Loucy (cell line): ENCODE measurements at regions not wholly inside any gene's neighbourhood (a gene's known extent, or its start where the extent isn't known, plus 50 kb on each side); places are given as distances from the start of the nearest gene placed in this dataset.
A peak's percentile ranks its signal among the peaks of the same experiment; 100 is the strongest.

Experiments
- H2AFZ ChIP-seq: fragments of 200-600 bp; sonication (generic); 2 replicates; pipeline ENCODE4 v1.6.0; 2016; ENCODE audit warnings: antibody characterized with exemption, mild to moderate bottlenecking, low read length, moderate library complexity
- H3F3A ChIP-seq: fragments of 200-600 bp; 2 replicates; pipeline ENCODE4 v1.6.0; 2016; ENCODE audit warnings: antibody characterized with exemption, low read depth, mild to moderate bottlenecking
- H3K27me3 ChIP-seq: fragments of 200-600 bp; sonication (generic); 2 replicates; pipeline ENCODE4 v1.6.1; 2014; ENCODE audit warnings: low read length, mild to moderate bottlenecking; ENCODE audit not compliant: insufficient read depth, poor library complexity, severe bottlenecking
- H3K36me3 ChIP-seq: fragments of 200-600 bp; sonication (generic); 2 replicates; pipeline ENCODE4 v1.6.1; 2016; ENCODE audit warnings: low read length; ENCODE audit not compliant: insufficient read depth
- H3K4me1 ChIP-seq: fragments of 200-600 bp; sonication (generic); 2 replicates; pipeline ENCODE4 v1.5.1; 2014; ENCODE audit warnings: low read length, mild to moderate bottlenecking; ENCODE audit not compliant: insufficient read depth, poor library complexity, severe bottlenecking
- H3K4me2 ChIP-seq: fragments of 200-600 bp; sonication (generic); 2 replicates; pipeline ENCODE4 v1.6.0; 2014; ENCODE audit warnings: antibody characterized with exemption, low read length, low read depth, mild to moderate bottlenecking; ENCODE audit not compliant: poor library complexity, severe bottlenecking
- H3K4me3 ChIP-seq: fragments of 200-600 bp; sonication (generic); 2 replicates; pipeline ENCODE4 v1.5.1; 2014; ENCODE audit warnings: low read length, mild to moderate bottlenecking, mixed read lengths; ENCODE audit not compliant: poor library complexity, severe bottlenecking
- H3K79me2 ChIP-seq: fragments of 200-600 bp; sonication (generic); 2 replicates; pipeline ENCODE4 v1.6.1; 2014; ENCODE audit warnings: low read length; ENCODE audit not compliant: insufficient read depth
- H3K9ac ChIP-seq: fragments of 200-600 bp; sonication (generic); 2 replicates; pipeline ENCODE4 v1.6.0; 2014; ENCODE audit warnings: mild to moderate bottlenecking, low read depth, low read length, moderate library complexity; ENCODE audit not compliant: poor library complexity, severe bottlenecking
- H3K9me2 ChIP-seq: fragments of 200-600 bp; sonication (generic); replicated peaks from 2 replicates; pipeline ENCODE4 v1.6.1; 2016; ENCODE audit warnings: low read depth, low read length, mixed read lengths
- H3K9me3 ChIP-seq: fragments of 200-600 bp; sonication (generic); 2 replicates; pipeline ENCODE4 v1.6.1; 2014; ENCODE audit warnings: mild to moderate bottlenecking, antibody characterized with exemption, low read length, low read depth; ENCODE audit not compliant: insufficient read depth
- H4K20me1 ChIP-seq: fragments of 200-600 bp; sonication (generic); 2 replicates; pipeline ENCODE4 v1.6.0; 2014; ENCODE audit warnings: antibody characterized with exemption, low read length, mild to moderate bottlenecking; ENCODE audit not compliant: insufficient read depth, poor library complexity, severe bottlenecking
- EZH2phosphoT487 ChIP-seq: fragments of 200-600 bp; IDR thresholded peaks from 2 replicates; pipeline ENCODE4 v1.6.1; 2018; ENCODE audit warnings: antibody characterized with exemption, mild to moderate bottlenecking, moderate library complexity, borderline replicate concordance
- TF ChIP-seq, protein P1 (sequence below): fragments of 200-600 bp; sonication (generic); conservative IDR thresholded peaks from 2 replicates; pipeline ENCODE4 v1.5.1; 2014; ENCODE audit warnings: mild to moderate bottlenecking, antibody characterized with exemption, low read length

DNA sequence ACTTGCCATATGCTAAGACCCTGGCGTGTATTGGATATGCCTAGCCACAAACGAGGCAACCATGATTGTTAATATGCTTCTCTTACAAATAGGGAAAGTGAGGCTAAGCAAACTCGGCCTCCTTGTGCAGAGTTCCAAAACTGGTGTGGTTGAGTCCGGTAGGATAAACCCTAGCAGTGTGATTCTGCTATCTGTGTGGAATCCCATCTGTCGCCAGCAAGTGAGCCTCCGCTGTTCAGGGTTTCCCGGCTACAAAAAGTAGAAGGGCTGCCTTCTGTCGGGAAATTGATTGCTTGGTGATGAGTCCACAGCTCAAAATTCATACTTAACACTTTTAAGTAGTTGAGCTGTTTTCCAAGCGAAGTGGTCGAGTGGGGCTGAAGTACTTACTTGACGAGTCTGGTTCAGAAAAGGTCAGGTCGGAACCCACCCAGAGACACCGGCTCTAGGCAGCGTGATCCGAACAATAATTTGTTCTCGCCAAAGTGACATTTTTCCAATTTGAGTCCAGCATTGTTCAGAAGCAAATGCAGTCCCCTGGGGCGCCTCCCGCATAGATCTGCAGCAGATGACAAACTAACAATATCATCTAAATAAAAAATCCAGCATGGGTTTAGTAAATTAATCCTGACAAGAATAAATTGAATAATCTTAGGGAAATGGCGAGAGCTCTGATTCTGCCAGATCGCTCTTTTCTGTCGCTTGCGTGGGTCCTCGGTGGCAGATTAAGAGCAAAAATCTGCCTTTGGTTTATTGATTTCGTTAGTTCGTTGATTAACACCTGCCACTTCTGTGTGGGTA is 686.7 kb upstream of the RBFOX1 start:
- H3K27me3 ChIP-seq = no peaks in the 10 kb centered on the region
- no peak overlapping the region for H3K4me2 ChIP-seq
- no peaks in the 10 kb centered on the region for H3K36me3 ChIP-seq
- H3K4me3 ChIP-seq = no peak overlapping the region
- H3K4me1 ChIP-seq = no peaks in the 10 kb centered on the region
- H3F3A ChIP-seq = no peaks in the 10 kb centered on the region
- TF ChIP-seq, protein P1, sequence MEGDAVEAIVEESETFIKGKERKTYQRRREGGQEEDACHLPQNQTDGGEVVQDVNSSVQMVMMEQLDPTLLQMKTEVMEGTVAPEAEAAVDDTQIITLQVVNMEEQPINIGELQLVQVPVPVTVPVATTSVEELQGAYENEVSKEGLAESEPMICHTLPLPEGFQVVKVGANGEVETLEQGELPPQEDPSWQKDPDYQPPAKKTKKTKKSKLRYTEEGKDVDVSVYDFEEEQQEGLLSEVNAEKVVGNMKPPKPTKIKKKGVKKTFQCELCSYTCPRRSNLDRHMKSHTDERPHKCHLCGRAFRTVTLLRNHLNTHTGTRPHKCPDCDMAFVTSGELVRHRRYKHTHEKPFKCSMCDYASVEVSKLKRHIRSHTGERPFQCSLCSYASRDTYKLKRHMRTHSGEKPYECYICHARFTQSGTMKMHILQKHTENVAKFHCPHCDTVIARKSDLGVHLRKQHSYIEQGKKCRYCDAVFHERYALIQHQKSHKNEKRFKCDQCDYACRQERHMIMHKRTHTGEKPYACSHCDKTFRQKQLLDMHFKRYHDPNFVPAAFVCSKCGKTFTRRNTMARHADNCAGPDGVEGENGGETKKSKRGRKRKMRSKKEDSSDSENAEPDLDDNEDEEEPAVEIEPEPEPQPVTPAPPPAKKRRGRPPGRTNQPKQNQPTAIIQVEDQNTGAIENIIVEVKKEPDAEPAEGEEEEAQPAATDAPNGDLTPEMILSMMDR = no peak
- TF ChIP-seq EZH2phosphoT487 = no peak
- no peak overlapping the region for H2AFZ ChIP-seq
- H3K79me2 ChIP-seq = no peaks in the 10 kb centered on the region
- H4K20me1 ChIP-seq = no peaks in the 10 kb centered on the region
- H3K9me2 ChIP-seq = no peaks in the 10 kb centered on the region
- H3K9me3 ChIP-seq = no peaks in the 10 kb centered on the region
- no peak overlapping the region for H3K9ac ChIP-seq

DNA sequence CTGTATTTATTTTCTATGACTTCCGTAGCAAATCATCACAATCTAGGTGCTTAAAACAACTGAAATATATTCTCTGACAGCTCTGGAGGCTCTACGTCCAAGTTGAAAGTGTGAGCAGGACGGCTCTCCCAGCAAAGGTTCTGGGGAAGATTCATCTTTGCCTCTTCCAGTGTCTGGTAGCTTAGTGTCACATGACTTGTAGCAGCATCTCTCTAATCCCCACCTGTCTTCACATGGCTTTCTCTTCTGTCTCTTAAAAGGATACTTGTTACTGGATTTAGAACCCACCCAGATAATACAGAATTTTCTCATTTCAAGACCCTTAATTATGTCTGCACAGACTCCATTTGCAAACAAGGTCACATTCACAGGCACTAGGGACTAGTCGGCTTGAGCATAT is 687.7 kb upstream of the RBFOX1 start:
- Histone ChIP-seq H3K79me2 (no peaks in the 10 kb centered on the region), H3K4me1 (no peaks in the 10 kb centered on the region), H2AFZ (no peak overlapping the region), H4K20me1 (no peaks in the 10 kb centered on the region), H3K36me3 (no peaks in the 10 kb centered on the region), H3K9me3 (no peaks in the 10 kb centered on the region), H3K4me3 (no peak overlapping the region), H3K9me2 (no peaks in the 10 kb centered on the region), H3K9ac (no peak overlapping the region), H3K4me2 (no peak overlapping the region), H3K27me3 (no peaks in the 10 kb centered on the region), H3F3A (no peaks in the 10 kb centered on the region)
- TF ChIP-seq, protein P1 = no peak
- no peak for TF ChIP-seq EZH2phosphoT487

DNA sequence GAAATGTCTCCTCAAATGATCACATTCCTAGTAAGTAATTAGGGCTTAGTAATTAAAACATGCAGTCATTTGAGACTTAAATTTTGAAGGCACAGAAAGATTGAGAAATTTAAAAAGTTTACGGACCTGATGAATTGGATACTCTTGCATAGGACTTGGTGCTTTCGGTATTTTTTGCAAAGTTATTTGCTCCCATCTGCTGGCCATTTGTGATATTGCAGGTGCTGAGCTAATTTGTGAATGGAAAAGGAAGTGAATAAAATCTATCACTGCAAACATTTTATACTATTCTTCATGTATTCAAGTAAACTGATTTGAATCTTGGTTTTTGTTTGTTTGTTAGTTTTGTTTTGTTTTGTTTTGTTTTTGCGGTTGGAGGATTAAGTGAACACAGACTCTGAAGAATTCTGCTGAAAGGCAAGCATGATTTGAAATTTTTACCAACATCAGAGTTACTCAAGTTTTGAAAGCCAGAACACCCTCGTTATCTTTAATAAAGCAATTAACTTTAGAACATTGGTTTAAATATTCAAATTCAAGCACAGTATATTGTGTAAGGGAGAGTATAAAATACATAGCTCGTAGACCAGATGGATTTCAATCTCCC is 689.5 kb upstream of the RBFOX1 start:
- Histone ChIP-seq H3K9me3 (no peaks in the 10 kb centered on the region), H3K4me3 (no peak overlapping the region), H2AFZ (no peak overlapping the region), H3F3A (no peaks in the 10 kb centered on the region), H4K20me1 (no peaks in the 10 kb centered on the region), H3K79me2 (no peaks in the 10 kb centered on the region), H3K9me2 (no peaks in the 10 kb centered on the region), H3K27me3 (no peaks in the 10 kb centered on the region), H3K4me1 (no peaks in the 10 kb centered on the region), H3K9ac (no peak overlapping the region), H3K36me3 (no peaks in the 10 kb centered on the region), H3K4me2 (no peak overlapping the region)
- TF ChIP-seq EZH2phosphoT487 = no peak
- TF ChIP-seq, protein P1 = peak; percentile 64
